ENCODE measurements at regions not wholly inside any gene's neighbourhood (a gene's known extent, or its start where the extent isn't known, plus 50 kb on each side); places are given as distances from the start of the nearest gene placed in this dataset.

GRCh38 chr14:101064718-101065117, 161.2 kb upstream of the RTL1 start:
- TF ChIP-seq EZH2 (IDR thresholded peaks at IDR 0.05; ENCODE audit: insufficient read depth, poor library complexity, severe bottlenecking) (no peak), EZH2phosphoT487 (IDR thresholded peaks at IDR 0.05; ENCODE audit: insufficient read depth, low read depth) (no peak)
